ENCODE measurements at regions not wholly inside any gene's neighbourhood (a gene's known extent, or its start where the extent isn't known, plus 50 kb on each side); places are given as distances from the start of the nearest gene placed in this dataset.

DNA sequence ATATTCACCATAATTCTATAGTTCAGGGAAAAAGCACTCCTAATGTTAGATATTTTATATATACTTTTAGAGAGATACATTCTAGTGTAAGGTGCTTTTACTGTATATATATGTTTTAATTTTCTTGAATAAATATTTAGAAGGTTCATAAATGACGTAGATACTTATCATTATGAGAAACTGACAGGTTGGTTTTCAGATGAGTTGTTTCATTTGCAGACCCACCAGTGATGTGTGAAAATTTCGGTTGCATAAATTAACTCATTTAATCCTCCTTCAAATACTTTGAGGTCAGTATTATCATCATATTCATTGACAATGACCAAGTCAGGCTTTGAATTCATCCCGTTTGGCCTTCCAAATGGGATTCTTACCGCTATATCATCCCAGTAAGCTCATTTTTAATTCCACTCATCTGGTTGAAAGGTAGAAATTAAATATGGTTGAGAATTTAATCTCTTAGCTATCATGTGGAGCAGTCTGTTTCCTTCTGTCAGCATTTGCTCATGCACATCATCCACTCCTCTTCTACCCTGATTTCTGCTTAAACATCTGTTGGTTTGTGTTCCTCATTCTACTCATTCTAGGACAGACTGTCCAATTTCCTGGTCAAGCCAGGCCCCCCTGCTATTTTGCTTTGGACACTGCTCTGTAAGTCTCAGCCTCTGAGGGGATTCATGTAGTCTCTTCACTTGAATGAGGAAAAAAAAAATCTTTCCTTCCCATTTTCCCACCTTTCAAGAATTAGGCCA lies 1156.6 kb downstream of the PLA2G4A start:
- TF ChIP-seq EZH2 (IDR thresholded peaks at IDR 0.05; ENCODE audit: borderline replicate concordance, low read depth, low read length, severe bottlenecking): no peak
- TF ChIP-seq, protein P1, sequence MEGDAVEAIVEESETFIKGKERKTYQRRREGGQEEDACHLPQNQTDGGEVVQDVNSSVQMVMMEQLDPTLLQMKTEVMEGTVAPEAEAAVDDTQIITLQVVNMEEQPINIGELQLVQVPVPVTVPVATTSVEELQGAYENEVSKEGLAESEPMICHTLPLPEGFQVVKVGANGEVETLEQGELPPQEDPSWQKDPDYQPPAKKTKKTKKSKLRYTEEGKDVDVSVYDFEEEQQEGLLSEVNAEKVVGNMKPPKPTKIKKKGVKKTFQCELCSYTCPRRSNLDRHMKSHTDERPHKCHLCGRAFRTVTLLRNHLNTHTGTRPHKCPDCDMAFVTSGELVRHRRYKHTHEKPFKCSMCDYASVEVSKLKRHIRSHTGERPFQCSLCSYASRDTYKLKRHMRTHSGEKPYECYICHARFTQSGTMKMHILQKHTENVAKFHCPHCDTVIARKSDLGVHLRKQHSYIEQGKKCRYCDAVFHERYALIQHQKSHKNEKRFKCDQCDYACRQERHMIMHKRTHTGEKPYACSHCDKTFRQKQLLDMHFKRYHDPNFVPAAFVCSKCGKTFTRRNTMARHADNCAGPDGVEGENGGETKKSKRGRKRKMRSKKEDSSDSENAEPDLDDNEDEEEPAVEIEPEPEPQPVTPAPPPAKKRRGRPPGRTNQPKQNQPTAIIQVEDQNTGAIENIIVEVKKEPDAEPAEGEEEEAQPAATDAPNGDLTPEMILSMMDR (IDR thresholded peaks at IDR 0.05; ENCODE audit: borderline replicate concordance, extremely low read depth, low read length, poor library complexity, severe bottlenecking): no peak
